ENCODE measurements at regions not wholly inside any gene's neighbourhood (a gene's known extent, or its start where the extent isn't known, plus 50 kb on each side); places are given as distances from the start of the nearest gene placed in this dataset.

- TF ChIP-seq, protein P1, sequence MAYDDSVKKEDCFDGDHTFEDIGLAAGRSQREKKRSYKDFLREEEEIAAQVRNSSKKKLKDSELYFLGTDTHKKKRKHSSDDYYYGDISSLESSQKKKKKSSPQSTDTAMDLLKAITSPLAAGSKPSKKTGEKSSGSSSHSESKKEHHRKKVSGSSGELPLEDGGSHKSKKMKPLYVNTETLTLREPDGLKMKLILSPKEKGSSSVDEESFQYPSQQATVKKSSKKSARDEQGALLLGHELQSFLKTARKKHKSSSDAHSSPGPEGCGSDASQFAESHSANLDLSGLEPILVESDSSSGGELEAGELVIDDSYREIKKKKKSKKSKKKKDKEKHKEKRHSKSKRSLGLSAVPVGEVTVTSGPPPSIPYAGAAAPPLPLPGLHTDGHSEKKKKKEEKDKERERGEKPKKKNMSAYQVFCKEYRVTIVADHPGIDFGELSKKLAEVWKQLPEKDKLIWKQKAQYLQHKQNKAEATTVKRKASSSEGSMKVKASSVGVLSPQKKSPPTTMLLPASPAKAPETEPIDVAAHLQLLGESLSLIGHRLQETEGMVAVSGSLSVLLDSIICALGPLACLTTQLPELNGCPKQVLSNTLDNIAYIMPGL (CRISPR knock-in tag; IDR thresholded peaks at IDR 0.05; ENCODE audit: borderline replicate concordance), result no peak
These were observed 76.2 kb upstream of the CTAGE1 start (continued) for GRCh38 chr18:22493940-22494339.

- POLR2A ChIA-PET, result no interaction called here
- FAIRE-seq (no peak), DNase-seq (ENCODE audit: low read depth in 1 of 2, low spot score in 1 of 2) (no peak), ATAC-seq (no peak)
- peaks cover 6% of the 10 kb centered on the region; the same call in 1 of the 3 replicates for H3K4me1 ChIP-seq
- no peak overlapping the region for H3K4me3 ChIP-seq
- H3K4me2 ChIP-seq, result no peak overlapping the region
- CTCF ChIA-PET, result no interaction called here
- 87% methylated on average over 2 of the region's 2 CpGs for WGBS (ENCODE audit: missing lambda C conversion rate)
- no peak overlapping the region for H3K27ac ChIP-seq
- no peak for TF ChIP-seq SREBF2 (IDR thresholded peaks at IDR 0.05)
- TF ChIP-seq CTCF (IDR thresholded peaks at IDR 0.05), result no peak
- TF ChIP-seq TFCP2L1 (CRISPR knock-in tag; IDR thresholded peaks at IDR 0.05), result no peak
- no peak for TF ChIP-seq RARB (CRISPR knock-in tag; IDR thresholded peaks at IDR 0.05)
- TF ChIP-seq BHLHE40 (IDR thresholded peaks at IDR 0.05; ENCODE audit: low read depth, low read length), result no peak
- TF ChIP-seq HEYL (CRISPR knock-in tag; IDR thresholded peaks at IDR 0.05), result no peak
- TF ChIP-seq CHD4 (IDR thresholded peaks at IDR 0.05; ENCODE audit: borderline replicate concordance), result no peak
- no peak for TF ChIP-seq SMC3 (IDR thresholded peaks at IDR 0.05)
- TF ChIP-seq JUNB (IDR thresholded peaks at IDR 0.05), result no peak
- TF ChIP-seq FOSL2 (IDR thresholded peaks at IDR 0.05), result no peak
- TF ChIP-seq FOSL2 (CRISPR knock-in tag; IDR thresholded peaks at IDR 0.05), result no peak
- no peak for TF ChIP-seq PBX3 (IDR thresholded peaks at IDR 0.05)
- TF ChIP-seq MYC (IDR thresholded peaks at IDR 0.05; ENCODE audit: borderline replicate concordance, low read length), result no peak
- no peak for TF ChIP-seq CBX2 (IDR thresholded peaks at IDR 0.05; ENCODE audit: borderline replicate concordance, low read depth)
- H3K9me3 ChIP-seq, result peaks cover 3% of the 10 kb centered on the region; the same call in 1 of the 3 replicates
These were observed 77.1 kb upstream of the CTAGE1 start for GRCh38 chr18:22494771-22495170.

DNA sequence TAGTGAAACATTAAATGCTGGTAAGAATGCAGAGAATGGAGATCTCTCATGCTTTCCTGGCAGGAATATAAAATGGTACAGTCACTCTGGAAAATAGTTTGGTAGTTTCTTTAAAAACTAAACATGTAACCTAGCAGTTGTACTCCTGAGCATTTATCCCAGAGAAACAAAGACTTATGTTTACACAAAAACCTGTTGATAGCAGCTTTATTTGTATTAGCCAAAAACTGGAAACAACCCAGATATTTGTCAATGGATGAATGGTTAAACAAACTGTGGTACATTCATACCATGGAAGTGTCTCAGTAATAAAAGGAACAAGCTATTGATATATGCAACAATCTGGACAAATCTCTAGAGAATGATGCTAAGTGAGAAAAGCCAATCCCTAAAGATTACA, 81.7 kb upstream of the CTAGE1 start:
- H3K27ac ChIP-seq, result no peak overlapping the region
- H3K9me3 ChIP-seq, result peaks cover 3% of the 10 kb centered on the region; the same call in 1 of the 3 replicates
- DNase-seq (ENCODE audit: low read depth in 1 of 2, low spot score in 1 of 2) (no peak), ATAC-seq (no peak), FAIRE-seq (no peak)
- no peak overlapping the region for H3K4me3 ChIP-seq
- CTCF ChIA-PET, result interaction anchor here (1.4 kb wide), 2 partner anchors 9 to 31 kb away, joined by 3 read pairs; no protein-coding TSS in a partner anchor
- H3K4me2 ChIP-seq, result no peak overlapping the region
- peaks cover 10% of the 10 kb centered on the region for H3K4me1 ChIP-seq
- no peak for TF ChIP-seq KDM5A (IDR thresholded peaks at IDR 0.05)
- no peak for TF ChIP-seq CHD4 (IDR thresholded peaks at IDR 0.05; ENCODE audit: borderline replicate concordance)
- POLR2A ChIA-PET, result no interaction called here

GRCh38 chr18:22503803-22504202, 86.1 kb upstream of the CTAGE1 start:
- no peaks in the 10 kb centered on the region for H3K9me3 ChIP-seq
- no peak for FAIRE-seq
- no peak overlapping the region for H3K4me3 ChIP-seq
- H3K27ac ChIP-seq, result no peak overlapping the region
- CTCF ChIA-PET, result interaction anchor here (0.7 kb wide), 1 partner anchor 272 kb away, joined by 3 read pairs; no protein-coding TSS in a partner anchor
- TF ChIP-seq REST (IDR thresholded peaks at IDR 0.05) (no peak), RCOR1 (IDR thresholded peaks at IDR 0.05; ENCODE audit: low read depth, low read length) (no peak), EP300 (IDR thresholded peaks at IDR 0.05) (no peak), BHLHE40 (IDR thresholded peaks at IDR 0.05; ENCODE audit: low read depth, low read length) (no peak), HOXA7 (CRISPR knock-in tag; IDR thresholded peaks at IDR 0.05) (no peak), MYC (IDR thresholded peaks at IDR 0.05; ENCODE audit: borderline replicate concordance, low read length) (no peak)
- no peak overlapping the region; the same call in 2 of the 3 replicates for H3K4me2 ChIP-seq
- 100% methylated on average over 3 of the region's 3 CpGs for WGBS (ENCODE audit: missing lambda C conversion rate)
- ATAC-seq, result no peak
- peaks cover 21% of the 10 kb centered on the region for H3K4me1 ChIP-seq
- POLR2A ChIA-PET, result no interaction called here
- no peak for DNase-seq (ENCODE audit: low read depth in 1 of 2, low spot score in 1 of 2)
